GM04504 (cell line): ENCODE measurements at regions not wholly inside any gene's neighbourhood (a gene's known extent, or its start where the extent isn't known, plus 50 kb on each side); places are given as distances from the start of the nearest gene placed in this dataset.

Experiments used
- DNase-seq: peaks from one replicate; pipeline ENCODE4 v3.0.0-alpha.2; 2012; ENCODE audit warnings: low read depth

DNA sequence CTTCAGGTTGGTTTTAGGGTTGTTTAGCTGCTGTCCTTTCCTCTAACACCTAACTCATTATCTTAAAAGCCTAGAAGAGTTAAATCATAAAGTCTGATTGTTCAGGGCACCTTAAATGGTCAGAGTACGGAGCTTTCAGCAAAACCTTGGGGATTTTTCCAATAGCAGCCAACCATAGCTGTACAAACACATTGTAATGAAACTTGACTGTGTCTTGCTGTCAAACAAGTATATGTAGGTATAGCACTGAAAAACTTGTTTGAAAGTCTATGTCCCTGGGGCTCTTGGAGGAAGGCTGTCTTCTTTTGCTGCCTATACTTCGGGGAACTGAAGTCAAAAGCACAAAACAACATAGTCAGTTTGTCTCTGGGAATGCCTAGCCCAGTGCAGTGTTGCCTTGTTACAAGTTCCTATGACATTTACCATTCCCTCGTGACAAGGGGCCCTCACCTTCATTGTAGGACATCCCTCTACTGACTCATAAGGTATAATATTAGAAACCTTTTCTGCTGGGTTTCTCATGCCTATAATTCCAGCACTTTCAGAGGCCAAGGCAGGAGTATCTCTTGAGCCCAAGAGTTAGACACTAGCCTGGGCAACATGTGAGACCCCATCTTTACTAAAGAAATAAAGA, 474.5 kb upstream of the NBEA start:
- DNase-seq, result no peak

DNA sequence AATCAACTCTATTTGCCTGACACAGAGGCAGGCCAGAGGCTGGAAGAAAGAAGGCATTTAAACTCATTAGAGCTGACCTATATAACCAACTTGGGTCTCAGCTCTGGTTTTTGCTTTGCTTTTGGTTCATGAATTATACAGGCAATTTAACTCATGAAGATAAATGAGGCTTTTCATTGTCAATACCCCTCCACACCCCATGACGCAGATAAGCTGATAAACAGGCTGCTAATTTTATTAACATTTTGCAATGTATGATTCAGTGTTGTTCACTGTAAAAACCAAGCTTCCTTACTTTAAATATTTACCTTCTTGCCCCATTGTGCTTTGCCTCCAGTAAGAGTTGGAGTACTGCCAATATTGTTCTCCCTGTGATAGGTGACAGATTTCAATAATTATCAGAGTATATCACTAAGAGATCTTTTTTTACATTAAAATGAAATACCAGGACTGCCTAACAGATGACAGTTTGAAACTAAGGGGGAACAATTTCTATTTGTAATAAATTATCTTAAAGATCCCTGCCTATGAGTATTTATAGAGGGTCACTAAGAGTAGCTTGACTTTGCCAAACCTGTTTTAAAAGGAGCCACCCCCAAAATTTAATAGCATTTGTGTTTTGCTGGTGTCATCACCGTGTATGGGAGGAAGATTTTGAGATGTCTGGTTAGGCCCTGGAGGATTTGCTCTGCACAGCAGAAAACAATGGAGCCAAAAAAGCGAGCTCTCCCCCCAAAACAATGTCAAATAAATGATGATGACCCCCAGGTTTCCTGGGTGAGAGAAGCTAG, 472.7 kb upstream of the NBEA start:
- DNase-seq, result no peak

DNA sequence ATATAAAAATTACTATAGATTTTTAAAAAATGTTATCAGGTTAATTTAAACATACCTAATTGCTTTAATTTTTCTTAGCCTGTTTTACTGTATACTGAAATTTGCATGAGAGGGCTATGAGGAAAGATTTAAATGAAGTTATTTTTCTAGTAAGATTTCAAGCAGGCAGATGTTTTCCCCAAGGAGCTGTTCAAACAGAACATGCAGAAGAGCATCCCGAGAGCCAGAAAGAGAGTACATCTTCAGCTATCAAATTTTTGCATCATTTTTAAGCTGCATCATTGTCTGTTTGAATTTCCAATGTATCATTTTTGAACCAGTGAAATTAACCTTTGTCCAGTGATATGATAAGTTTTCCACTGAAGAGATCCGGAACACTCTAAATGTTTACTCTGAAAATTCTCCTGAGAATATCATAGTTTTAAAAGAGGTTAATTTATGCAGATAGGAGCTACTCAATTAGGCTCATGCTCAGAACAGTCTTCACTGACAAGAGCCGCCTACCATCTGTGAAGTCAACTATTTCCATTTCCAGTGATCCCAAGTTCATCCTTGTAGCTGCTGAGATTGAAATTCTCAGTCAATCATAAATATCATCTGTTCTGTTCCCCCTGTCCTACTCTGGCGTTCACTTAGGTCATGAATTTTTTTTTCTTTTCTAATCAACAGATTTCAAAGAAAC, 467.7 kb upstream of the NBEA start:
- no peak for DNase-seq

DNA sequence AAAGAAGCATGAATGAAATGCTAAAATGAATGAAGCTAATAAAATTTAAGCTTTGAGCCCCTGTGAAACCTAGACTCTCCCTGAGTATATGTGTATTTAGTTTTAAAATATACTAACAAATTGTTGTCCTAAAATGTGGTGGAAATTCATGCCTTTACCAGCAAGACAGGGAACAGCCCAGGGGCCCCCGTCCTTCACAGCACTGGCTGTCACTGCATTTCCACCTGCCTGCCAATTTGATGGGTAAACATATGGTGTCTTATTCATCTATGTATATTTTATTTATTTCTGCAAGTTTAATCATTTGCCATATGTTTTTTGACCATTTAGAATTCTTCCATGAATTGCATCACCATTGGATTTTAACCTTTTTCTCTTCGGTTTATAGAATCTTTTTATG, 463.7 kb upstream of the NBEA start:
- DNase-seq, result no peak

DNA sequence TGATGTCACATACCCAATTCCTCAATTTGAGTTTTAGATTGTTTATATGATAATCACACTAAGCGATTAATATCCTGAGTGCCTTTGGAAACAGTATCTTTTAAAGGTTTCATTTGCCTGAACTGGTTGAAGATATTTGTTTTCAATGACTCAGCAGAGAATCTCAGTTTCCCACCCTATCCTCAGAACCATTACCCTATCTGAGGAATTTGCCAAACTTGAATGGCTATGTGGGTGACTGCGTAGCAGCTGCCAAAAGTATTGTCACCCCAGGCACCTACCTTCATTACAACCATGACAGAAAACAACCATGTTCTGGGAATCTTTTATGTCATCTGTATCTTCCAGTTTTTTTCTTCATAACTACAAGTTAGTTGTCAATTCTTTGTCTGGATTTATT, 440.1 kb upstream of the NBEA start:
- no peak for DNase-seq

DNA sequence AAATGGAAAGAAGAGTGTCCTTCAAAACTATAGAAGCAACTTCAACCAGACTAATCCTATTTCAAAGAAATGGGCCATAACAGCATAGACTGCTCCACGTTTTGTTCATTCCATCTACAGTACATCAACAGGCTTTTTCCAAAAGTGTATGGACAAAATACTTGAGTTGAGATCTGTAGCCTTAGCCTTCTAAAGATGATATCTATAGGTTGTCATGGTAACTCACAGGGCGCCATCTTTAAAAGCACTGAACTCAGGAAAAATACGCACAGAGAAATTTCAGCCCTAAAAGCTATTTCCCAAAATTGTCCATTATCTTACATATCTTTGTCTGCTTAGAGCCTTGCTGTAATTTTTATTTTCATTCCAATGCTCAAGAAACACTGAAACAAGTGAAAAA, 439.4 kb upstream of the NBEA start:
- DNase-seq, result no peak

DNA sequence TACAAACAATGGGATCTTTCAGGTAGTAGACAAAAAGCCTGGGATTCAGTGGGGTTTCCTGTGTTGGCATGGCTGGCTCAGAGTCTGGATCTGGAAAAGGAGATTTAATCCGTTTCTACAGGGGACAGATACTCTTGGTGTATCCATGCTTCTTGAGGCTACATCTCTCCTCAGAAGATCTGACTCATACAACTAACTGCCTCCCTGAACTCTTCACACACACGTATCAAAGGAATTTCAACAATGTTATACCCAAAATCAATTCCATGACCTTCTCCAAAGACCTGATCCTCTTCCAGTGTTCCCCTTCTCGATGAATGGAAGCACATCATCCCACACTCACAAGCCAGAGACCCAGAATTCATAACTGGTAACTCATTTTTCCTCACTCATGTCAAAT, 435.3 kb upstream of the NBEA start:
- DNase-seq, result no peak

DNA sequence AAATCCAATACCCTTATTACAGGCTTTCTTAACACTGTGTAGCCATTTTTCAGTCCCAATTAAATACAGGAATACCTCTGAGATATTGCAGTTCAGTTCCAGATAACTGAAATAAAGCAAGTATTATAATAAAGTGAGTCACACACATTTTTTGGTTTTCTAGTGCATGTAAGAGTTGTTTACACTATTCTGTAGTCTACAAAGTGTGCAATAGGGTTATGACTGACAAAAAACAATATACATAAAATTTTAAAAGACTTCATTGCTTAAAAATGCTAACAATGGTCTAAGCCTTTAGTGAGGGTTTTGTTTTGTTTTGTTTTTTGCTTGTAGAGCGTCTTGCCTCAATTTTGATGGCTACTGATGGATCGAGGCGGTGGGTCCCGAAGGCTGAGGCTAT, 434.4 kb upstream of the NBEA start:
- no peak for DNase-seq

DNA sequence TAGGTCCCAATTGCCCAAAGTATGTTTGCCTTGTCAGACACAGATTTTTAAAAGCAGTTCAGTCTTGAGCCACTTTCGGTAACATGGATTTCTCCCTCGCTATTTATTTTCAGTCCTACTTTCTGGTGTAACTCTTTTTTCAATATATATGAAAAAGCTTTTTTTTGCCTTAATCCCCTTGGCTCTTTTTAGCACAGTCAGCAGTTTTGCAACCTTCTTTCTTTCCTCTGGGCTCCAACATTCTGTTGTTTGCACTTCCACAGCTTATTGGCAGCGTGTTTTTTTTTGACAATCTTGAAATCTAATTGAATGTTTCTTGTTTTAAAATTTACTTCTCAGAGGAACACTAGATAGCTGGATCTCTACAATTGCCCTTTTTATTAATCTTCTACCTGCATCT, 429.3 kb upstream of the NBEA start:
- no peak for DNase-seq

DNA sequence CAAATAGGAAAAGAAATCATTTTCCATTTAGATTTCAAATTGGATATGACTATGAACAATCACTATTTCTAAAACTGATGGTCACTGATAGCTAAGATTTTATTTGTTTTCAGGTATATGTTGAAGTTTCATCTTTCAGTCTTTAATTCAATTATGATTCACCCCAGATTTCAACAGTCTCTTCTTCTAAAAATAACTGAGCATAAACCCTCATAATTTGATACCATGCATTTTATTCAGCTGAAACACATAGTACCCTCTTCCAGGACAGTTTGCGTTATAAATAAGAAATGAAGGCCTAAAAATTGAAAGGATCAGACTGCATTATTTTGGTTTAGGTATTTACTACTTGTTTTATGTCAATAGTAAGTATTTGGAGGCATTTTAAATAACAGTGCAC, 428.5 kb upstream of the NBEA start:
- no peak for DNase-seq

DNA sequence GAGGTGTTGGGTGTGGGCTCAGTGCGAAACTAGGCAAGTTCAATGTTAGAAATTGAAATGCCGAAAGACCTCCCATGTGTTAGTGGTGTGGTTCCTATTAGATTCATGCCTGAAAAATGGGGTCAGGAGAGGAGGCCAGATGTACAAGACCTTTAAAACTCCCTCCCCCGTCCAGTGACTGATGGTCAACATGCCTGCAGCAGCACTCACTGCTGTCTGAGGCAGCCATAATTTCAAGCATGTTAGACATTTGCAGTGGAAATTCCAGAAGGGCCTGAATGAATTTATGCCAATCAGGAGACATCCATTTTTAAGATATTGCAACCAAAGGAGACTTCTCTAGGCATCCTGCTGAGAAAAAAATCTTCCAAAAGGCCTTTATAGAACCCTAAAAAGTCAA, 426.9 kb upstream of the NBEA start:
- DNase-seq, result no peak

DNA sequence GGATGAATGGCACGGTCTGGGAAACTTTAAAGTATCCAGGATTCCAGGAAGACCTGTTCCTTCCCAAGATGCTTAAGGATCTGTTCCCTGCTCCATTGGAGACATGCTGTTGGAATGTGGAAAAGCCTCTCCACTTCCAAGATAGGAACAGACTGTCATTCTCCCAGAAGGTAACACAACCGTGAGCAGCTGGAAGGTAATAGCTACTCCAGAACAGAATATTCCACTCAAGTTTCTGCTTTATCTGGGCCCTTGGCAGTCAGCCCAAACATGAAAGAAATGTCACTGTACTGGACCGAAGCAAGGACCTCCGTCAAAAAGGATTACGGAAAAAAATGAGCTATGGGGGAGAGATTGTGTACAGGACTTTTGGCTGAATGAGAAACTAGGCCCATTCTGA, 420.9 kb upstream of the NBEA start:
- no peak for DNase-seq

DNA sequence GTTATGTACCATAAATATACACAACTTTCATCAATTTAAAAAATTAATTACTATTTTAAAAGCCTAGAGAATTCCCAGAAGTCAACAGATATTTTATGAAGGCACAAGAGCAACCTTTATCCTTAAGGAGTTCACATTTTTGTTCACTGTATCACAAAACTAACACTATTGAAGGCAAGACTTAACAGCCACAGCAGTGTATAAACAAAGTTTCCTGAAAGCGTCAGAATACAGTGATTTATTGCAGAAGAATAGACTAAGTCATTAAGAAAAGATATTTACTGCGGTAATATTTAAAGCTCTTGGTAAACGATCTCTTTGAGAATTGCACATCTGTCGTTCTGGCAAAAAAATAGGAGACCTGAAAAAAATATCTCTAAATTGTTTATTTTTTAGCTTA, 419.3 kb upstream of the NBEA start:
- no peak for DNase-seq

DNA sequence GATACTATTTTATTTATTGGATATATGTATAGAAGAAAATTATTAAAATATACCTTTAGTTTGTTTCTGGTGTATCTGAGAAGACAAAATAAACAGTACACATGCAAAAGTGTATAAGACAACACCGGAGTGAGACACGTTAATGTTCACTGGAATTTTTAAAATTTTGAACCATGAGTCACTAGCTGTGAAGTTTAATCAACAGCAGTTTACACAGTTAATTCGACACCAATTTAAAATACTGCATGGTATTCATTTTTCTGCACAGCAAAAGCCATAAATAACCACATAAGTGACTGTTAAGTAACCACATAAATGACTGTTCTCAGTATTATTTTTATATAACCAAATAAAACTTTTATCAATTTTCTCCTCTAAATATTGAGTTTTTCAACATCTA, 418.7 kb upstream of the NBEA start:
- DNase-seq, result no peak

DNA sequence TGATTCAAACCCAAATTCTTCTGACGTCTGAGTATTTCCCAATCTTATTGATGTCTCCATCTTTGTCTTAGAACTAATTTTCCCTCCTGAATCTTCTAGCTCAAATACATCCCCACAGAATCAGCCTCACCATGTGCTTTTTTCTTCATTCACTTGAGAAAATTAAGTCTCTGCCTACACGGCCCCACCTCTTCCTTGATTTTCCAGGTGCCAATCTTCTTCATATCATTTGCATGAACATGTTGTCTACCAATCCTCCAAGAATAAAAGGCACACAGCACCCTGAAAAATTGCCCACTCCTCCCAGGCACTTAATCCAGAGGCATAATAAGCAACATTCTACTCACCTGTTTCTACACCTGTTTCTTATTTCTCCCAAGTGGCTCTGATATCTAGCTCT, 408.1 kb upstream of the NBEA start:
- DNase-seq, result no peak

DNA sequence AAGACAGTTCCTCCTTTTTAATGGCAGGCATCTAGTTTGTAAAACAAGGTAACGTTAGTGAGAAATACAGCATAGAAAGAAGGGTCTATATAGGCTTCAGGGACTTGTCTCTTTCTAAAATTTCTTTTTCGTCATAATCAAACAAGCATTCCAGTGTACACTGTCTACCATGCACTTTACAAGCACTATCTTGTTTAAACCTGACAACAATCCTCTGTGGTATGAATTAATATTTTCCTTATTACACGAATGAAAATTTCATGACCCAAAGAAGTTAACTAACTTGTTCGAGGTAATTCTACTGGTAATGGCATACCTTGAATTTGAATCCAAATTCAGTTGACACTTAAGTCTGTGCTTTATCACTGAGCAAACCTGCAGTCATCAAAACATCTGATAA, 399.7 kb upstream of the NBEA start:
- no peak for DNase-seq

DNA sequence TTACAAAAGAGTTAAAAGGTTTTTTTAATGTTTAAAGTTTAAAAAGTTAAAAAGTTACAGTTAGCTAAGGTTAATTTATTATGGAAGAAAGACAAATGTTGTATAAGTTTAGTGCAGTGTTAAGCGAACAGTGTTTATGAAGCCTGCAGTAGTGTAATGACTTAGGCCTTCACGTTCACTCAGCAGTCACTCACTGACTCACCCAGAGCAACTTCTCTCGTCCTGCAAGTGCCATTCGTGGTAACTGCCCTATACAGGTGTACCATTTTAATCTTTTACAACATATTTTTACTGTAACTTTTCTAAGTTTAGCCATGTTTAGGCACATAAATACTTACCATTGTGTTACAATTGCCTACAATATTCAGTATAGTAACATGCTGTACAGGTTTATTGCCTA, 398.2 kb upstream of the NBEA start:
- no peak for DNase-seq

DNA sequence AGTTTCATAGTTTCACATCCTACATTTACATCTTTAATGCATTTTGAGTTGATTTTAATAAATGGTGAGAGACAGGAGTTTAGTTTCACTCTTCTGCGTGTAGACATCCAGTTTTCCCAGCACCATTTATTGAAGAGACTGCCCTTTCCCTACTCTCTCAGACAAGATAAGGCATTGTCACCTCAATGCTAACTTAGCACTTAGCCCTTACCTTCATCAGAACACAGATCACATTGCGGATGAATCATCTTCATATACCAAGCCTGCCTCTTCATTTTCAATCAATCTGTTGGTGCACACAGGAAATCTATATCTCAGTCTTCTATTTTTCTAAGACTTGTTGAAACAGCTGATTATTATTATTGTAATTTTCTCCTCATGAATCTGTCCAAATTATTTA, 396.6 kb upstream of the NBEA start:
- no peak for DNase-seq

DNA sequence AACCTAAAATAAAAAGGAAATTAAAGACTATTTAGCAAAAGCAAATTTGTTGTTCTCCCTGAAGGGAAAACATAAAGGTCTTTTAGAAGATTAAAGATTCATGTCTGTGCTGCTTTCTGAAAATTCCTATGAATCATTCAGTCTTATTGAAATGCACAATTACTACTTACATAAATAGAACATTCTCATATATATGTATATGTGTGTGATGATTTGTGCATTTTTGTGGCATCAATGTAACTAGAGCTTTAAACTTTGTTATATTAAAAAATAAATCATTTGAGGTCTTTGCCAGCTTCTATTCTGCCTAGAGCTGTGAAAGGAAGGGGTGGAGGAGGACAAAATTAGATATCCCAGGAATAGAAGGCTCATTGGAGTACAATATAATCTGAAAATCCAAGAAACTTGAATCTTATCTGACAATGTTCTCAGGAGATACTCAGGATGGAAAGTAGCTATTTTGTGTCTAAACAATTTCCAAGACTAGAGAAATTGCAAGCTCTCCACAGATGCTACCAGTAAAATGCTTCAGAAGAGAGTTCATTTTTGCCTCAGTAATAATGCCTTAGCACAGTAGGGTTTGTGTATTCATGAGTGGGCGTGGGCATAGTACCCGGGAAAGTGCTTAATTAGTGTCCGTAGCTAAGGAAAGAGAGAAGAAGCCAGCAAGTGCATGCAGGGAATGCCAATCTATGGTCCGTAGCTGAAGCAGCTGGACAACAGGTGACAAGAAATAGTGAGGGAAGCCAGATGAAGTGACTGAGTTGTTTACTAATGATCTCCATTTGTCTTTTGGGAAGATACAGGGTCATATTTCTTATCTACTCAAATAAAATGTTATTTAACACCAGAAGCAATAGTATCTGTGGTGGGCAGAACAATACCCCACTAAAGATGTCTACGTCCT, 395.5 kb upstream of the NBEA start:
- DNase-seq, result no peak

DNA sequence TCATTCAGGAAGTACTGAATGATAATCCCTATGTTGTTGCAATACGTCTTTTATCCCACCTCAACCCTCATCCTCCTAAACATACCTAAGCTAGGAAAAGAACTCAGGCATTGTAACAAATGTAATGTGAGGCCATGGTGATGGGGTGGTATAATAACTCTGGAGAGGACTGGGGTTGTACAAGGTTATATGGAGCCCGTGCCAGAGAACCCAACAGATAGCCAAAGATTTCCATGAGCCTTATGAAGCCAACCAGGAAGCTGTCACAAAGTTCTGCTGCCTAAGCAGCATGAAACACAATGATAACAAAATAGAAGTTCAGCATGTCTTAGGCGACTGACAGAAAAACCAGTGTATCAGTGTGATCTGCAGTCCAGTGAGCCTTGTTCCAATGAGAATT, 394.1 kb upstream of the NBEA start:
- no peak for DNase-seq

DNA sequence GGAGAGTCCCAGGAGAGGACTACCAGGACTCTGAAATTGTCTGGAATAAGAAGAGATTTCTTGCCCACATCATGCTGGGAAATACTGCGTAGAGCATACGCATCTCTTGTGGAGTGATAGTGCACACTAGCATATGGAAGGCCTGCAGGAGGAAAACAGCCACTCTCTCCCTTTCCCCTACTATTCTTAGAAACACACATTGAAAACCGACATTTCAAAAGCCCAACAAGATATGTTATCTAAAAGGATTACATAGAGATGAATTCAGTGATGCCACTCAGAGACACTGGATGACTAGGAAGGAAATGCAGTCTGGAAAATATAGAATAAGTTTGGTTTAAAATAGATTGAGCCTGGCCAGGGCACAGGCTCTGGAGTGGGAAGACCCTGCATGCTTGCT, 388.7 kb upstream of the NBEA start:
- DNase-seq, result no peak

DNA sequence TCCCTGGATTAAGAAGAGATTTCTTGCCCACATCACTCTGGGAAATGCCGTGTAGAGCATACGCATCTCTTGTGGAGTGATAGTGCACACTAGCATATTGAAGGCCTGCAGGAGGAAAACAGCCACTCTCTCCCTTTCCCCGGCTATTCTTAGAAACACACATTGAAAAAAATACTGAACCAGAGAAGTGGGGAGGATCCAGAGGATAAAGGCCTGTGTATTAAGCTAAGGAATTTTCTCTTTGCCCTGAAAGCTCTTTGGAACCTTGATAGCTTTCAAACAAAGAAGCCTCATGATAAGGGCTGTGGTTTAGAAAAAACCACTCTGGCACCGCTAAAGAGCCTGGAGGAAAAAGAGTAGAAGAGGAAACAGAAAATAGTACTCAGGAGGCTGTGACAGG, 386.1 kb upstream of the NBEA start:
- DNase-seq, result no peak

DNA sequence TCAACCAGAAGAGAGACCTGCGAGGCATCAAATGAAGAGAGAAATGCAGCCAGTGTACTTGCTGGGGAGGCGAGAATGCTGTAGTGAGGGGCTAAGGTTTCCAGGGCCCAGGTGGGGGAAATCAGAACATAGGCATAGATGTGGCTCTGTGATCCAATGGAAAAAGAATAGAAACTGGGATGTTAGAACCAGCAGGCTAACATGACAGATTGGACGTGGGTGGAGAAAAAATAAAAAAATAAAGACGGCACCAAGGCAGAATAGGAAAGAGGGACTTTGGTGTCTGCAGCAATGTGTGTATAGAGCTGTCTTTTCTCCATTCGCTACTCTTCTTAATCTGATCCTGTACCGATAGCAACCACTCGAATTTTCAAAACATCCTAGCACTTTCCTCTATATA, 381.0 kb upstream of the NBEA start:
- no peak for DNase-seq
